A549 (cell line): ENCODE measurements at regions not wholly inside any gene's neighbourhood (a gene's known extent, or its start where the extent isn't known, plus 50 kb on each side); places are given as distances from the start of the nearest gene placed in this dataset.
A peak's percentile ranks its signal among the peaks of the same experiment; 100 is the strongest.

Experiments
- ATAC-seq, 2 experiments: fragments of 200-7000 bp in 1 of 2; fragments of >200 bp in 1 of 2; cut with Nextera tagmentation in 1 of 2; cut with Tn5 transposase in 1 of 2; 3 replicates each; pipeline versions ENCODE4 v1.8.0 to v1.9.1; 2018 to 2020; ENCODE audit warnings: mild to moderate bottlenecking in 1 of 2, moderate library complexity in 1 of 2
- CTCF ChIA-PET: fragments of 300-600 bp; sonication (Branson Sonifier 250); formaldehyde crosslinking; extraction: SDS; loops from one replicate; lab custom pipeline; 2021; ENCODE audit warnings: antibody characterized with exemption, inconsistent platforms; lab: Yijun Ruan, JAX
- POLR2A ChIA-PET: fragments of 350-600 bp; formaldehyde crosslinking; extraction: SDS; loops from one replicate; lab custom pipeline; 2021; ENCODE audit warnings: antibody characterized with exemption, inconsistent platforms; lab: Yijun Ruan, JAX
- DNase-seq, 2 experiments: peaks; one replicate each; pipeline versions ENCODE4 v3.0.0 to v3.0.0-alpha.2; 2011 to 2016; ENCODE audit warnings: low read depth in 1 of 2, low spot score in 1 of 2
- FAIRE-seq: peaks from 2 replicates; lab custom pipeline; 2011; peaks lifted over from hg19 to GRCh38; lab: Jason Lieb, UNC
- H3K27ac ChIP-seq, 2 experiments: fragments of >200 bp; sonication (Bioruptor Twin); formaldehyde crosslinking; 3 replicates each; pipeline ENCODE4 v1.5.1; 2016 to 2017
- H3K4me1 ChIP-seq: fragments of >200 bp; sonication (Bioruptor Twin); formaldehyde crosslinking; 3 replicates; pipeline ENCODE4 v1.6.1; 2016
- H3K4me2 ChIP-seq: fragments of >200 bp; sonication (Bioruptor Twin); formaldehyde crosslinking; 3 replicates; pipeline ENCODE4 v1.6.1; 2016
- H3K4me3 ChIP-seq: fragments of >200 bp; sonication (Bioruptor Twin); formaldehyde crosslinking; 3 replicates; pipeline ENCODE4 v1.5.1; 2016
- H3K9me3 ChIP-seq: fragments of >200 bp; sonication (Bioruptor Twin); formaldehyde crosslinking; 3 replicates; pipeline ENCODE4 v1.6.1; 2016
- CEBPB ChIP-seq, 2 experiments: fragments of >200 bp in 1 of 2; sonication (Bioruptor Twin) in 1 of 2; formaldehyde crosslinking in 1 of 2; IDR thresholded peaks; 2 replicates each; pipeline ENCODE4 v1.6.1; 2012 to 2016
- FOSB ChIP-seq: fragments of 250-450 bp; sonication (Bioruptor Pico); IDR thresholded peaks from 2 replicates; pipeline ENCODE4 v1.5.0; 2020; ENCODE audit warnings: mild to moderate bottlenecking, moderate library complexity
- HDAC2 ChIP-seq: fragments of 200-600 bp; sonication (generic); IDR thresholded peaks from 2 replicates; pipeline ENCODE4 v1.6.1; 2016
- HOXA7 ChIP-seq: fragments of 250-450 bp; sonication (Bioruptor Pico); IDR thresholded peaks from 2 replicates; pipeline ENCODE4 v1.5.0; 2020; ENCODE audit warnings: mild to moderate bottlenecking, moderate library complexity
- KDM1A ChIP-seq: fragments of 200-600 bp; sonication (generic); IDR thresholded peaks from 2 replicates; pipeline ENCODE4 v1.6.1; 2016; ENCODE audit warnings: low read depth, mild to moderate bottlenecking
- KDM5A ChIP-seq: fragments of 200-600 bp; sonication (generic); IDR thresholded peaks from 2 replicates; pipeline ENCODE4 v1.6.1; 2016; ENCODE audit warnings: antibody characterized with exemption, mild to moderate bottlenecking
- MAFK ChIP-seq: fragments of 450-650 bp; IDR thresholded peaks from 2 replicates; pipeline ENCODE4 v1.6.1; 2014; ENCODE audit not compliant: partially characterized antibody
- MYC ChIP-seq: IDR thresholded peaks from 2 replicates; pipeline ENCODE4 v1.6.1; 2012; ENCODE audit warnings: mild to moderate bottlenecking, inconsistent platforms, low read length, improper control_type of control experiment, borderline replicate concordance
- NFE2L2 ChIP-seq: fragments of 150-350 bp; conservative IDR thresholded peaks from 2 replicates; pipeline ENCODE4 v1.6.1; 2014; ENCODE audit warnings: low read length
- NPAS2 ChIP-seq: fragments of 250-450 bp; sonication (Bioruptor Pico); IDR thresholded peaks from 2 replicates; pipeline ENCODE4 v1.8.0; 2022; ENCODE audit warnings: mild to moderate bottlenecking, moderate library complexity, borderline replicate concordance
- RARB ChIP-seq: fragments of 250-450 bp; sonication (Bioruptor Pico); IDR thresholded peaks from 2 replicates; pipeline ENCODE4 v1.8.0; 2021; ENCODE audit warnings: mild to moderate bottlenecking, moderate library complexity
- RCOR1 ChIP-seq: fragments of 150-350 bp; IDR thresholded peaks from 2 replicates; pipeline ENCODE4 v1.6.1; 2014; ENCODE audit warnings: antibody characterized with exemption, low read length, low read depth
- RFX5 ChIP-seq: fragments of 450-650 bp; IDR thresholded peaks from 2 replicates; pipeline ENCODE4 v1.7.1; 2014; ENCODE audit warnings: antibody characterized with exemption, mild to moderate bottlenecking, moderate library complexity
- RNF2 ChIP-seq: fragments of 200-600 bp; sonication (generic); IDR thresholded peaks from 2 replicates; pipeline ENCODE4 v1.6.1; 2016; ENCODE audit warnings: low read depth, mild to moderate bottlenecking, antibody characterized with exemption, moderate library complexity, borderline replicate concordance
- SMC3 ChIP-seq: fragments of >200 bp; sonication (Bioruptor Twin); formaldehyde crosslinking; IDR thresholded peaks from 3 replicates; pipeline ENCODE4 v1.6.1; 2018; ENCODE audit warnings: inconsistent platforms
- TFCP2L1 ChIP-seq: fragments of 250-450 bp; sonication (Bioruptor Pico); IDR thresholded peaks from 2 replicates; pipeline ENCODE4 v1.5.0; 2021; ENCODE audit warnings: mild to moderate bottlenecking
- ZC3H11A ChIP-seq: fragments of 450-650 bp; IDR thresholded peaks from 2 replicates; pipeline ENCODE4 v1.6.1; 2014; ENCODE audit warnings: antibody characterized with exemption, mild to moderate bottlenecking
- ZNF302 ChIP-seq: fragments of 250-450 bp; sonication (Bioruptor Pico); IDR thresholded peaks from 2 replicates; pipeline ENCODE4 v1.9.0; 2021; ENCODE audit warnings: inconsistent platforms, mild to moderate bottlenecking, moderate library complexity
- WGBS: methylation state at CpG from one replicate; pipeline ENCODE4 v1.1.6; 2017; ENCODE audit errors: missing lambda C conversion rate; 5-methylcytosine and 5-hydroxymethylcytosine counted together
- TF ChIP-seq, protein P1 (sequence below): IDR thresholded peaks from 2 replicates; pipeline ENCODE4 v1.6.1; 2012
- TF ChIP-seq, protein P2 (sequence below): fragments of >200 bp; sonication (Bioruptor Twin); formaldehyde crosslinking; IDR thresholded peaks from 3 replicates; pipeline ENCODE4 v1.6.1; 2016
- TF ChIP-seq, protein P3 (sequence below): fragments of 200-600 bp; sonication (generic); IDR thresholded peaks from 2 replicates; pipeline ENCODE4 v1.6.1; 2016; ENCODE audit warnings: antibody characterized with exemption, mild to moderate bottlenecking, moderate library complexity
- TF ChIP-seq, protein P4 (sequence below): fragments of 250-450 bp; sonication (Bioruptor Pico); IDR thresholded peaks from 2 replicates; pipeline ENCODE4 v1.5.0; 2020; ENCODE audit warnings: low read depth, mild to moderate bottlenecking, moderate library complexity
- TF ChIP-seq, protein P5 (sequence below): fragments of >200 bp; sonication (Bioruptor Twin); formaldehyde crosslinking; IDR thresholded peaks from 3 replicates; pipeline ENCODE4 v1.5.1; 2016

DNA sequence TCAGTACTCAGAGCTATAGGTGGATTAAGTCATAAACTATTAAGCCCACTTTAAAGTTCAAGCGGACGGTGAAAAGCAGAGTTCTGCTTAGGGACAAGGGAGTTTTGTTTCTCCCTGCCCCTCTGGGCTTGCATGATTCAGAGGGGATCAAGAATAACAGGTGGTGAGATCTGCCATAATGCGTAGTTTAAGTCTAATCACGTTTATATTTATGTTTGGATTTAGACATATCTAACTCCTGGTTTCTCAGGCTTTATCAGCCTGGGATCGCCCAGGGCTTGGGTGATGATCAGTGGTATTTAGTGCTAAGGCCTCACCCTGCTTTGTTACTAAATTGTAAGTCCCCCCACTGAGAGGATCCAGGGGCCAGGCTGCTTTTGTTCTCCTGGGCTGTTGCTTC is 335.4 kb upstream of the NRP1 start:
- H3K27ac ChIP-seq = no peak overlapping the region
- no peaks in the 10 kb centered on the region for H3K4me1 ChIP-seq
- ATAC-seq (no peak), FAIRE-seq (no peak), DNase-seq (no peak)
- CTCF ChIA-PET = no interaction called here
- POLR2A ChIA-PET = no interaction called here
- H3K4me3 ChIP-seq = no peak overlapping the region
- no peaks in the 10 kb centered on the region for H3K9me3 ChIP-seq
- no peak for TF ChIP-seq RFX5
- TF ChIP-seq ZNF302 = no peak
- no peak for TF ChIP-seq TFCP2L1 (CRISPR knock-in tag)
- no peak for TF ChIP-seq SMC3
- no peak for TF ChIP-seq RCOR1
- TF ChIP-seq, protein P1, sequence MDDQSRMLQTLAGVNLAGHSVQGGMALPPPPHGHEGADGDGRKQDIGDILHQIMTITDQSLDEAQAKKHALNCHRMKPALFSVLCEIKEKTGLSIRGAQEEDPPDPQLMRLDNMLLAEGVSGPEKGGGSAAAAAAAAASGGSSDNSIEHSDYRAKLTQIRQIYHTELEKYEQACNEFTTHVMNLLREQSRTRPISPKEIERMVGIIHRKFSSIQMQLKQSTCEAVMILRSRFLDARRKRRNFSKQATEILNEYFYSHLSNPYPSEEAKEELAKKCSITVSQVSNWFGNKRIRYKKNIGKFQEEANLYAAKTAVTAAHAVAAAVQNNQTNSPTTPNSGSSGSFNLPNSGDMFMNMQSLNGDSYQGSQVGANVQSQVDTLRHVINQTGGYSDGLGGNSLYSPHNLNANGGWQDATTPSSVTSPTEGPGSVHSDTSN = no peak
- no peak for TF ChIP-seq KDM5A
- TF ChIP-seq CEBPB (IDR thresholded peaks at IDR 0.05) = no peak
- TF ChIP-seq ZC3H11A = no peak
- TF ChIP-seq KDM1A = no peak
- TF ChIP-seq, protein P2, sequence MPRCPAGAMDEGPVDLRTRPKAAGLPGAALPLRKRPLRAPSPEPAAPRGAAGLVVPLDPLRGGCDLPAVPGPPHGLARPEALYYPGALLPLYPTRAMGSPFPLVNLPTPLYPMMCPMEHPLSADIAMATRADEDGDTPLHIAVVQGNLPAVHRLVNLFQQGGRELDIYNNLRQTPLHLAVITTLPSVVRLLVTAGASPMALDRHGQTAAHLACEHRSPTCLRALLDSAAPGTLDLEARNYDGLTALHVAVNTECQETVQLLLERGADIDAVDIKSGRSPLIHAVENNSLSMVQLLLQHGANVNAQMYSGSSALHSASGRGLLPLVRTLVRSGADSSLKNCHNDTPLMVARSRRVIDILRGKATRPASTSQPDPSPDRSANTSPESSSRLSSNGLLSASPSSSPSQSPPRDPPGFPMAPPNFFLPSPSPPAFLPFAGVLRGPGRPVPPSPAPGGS = no peak
- TF ChIP-seq NFE2L2 = no peak
- no peak for TF ChIP-seq NPAS2 (CRISPR knock-in tag)
- TF ChIP-seq, protein P3, sequence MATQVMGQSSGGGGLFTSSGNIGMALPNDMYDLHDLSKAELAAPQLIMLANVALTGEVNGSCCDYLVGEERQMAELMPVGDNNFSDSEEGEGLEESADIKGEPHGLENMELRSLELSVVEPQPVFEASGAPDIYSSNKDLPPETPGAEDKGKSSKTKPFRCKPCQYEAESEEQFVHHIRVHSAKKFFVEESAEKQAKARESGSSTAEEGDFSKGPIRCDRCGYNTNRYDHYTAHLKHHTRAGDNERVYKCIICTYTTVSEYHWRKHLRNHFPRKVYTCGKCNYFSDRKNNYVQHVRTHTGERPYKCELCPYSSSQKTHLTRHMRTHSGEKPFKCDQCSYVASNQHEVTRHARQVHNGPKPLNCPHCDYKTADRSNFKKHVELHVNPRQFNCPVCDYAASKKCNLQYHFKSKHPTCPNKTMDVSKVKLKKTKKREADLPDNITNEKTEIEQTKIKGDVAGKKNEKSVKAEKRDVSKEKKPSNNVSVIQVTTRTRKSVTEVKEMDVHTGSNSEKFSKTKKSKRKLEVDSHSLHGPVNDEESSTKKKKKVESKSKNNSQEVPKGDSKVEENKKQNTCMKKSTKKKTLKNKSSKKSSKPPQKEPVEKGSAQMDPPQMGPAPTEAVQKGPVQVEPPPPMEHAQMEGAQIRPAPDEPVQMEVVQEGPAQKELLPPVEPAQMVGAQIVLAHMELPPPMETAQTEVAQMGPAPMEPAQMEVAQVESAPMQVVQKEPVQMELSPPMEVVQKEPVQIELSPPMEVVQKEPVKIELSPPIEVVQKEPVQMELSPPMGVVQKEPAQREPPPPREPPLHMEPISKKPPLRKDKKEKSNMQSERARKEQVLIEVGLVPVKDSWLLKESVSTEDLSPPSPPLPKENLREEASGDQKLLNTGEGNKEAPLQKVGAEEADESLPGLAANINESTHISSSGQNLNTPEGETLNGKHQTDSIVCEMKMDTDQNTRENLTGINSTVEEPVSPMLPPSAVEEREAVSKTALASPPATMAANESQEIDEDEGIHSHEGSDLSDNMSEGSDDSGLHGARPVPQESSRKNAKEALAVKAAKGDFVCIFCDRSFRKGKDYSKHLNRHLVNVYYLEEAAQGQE = no peak
- no peak for TF ChIP-seq RARB
- TF ChIP-seq HOXA7 (CRISPR knock-in tag) = no peak
- no peak for TF ChIP-seq RNF2
- TF ChIP-seq HDAC2 = no peak
- no peak overlapping the region for H3K4me2 ChIP-seq
- WGBS = 83% methylated on average over 5 of the region's 5 CpGs

DNA sequence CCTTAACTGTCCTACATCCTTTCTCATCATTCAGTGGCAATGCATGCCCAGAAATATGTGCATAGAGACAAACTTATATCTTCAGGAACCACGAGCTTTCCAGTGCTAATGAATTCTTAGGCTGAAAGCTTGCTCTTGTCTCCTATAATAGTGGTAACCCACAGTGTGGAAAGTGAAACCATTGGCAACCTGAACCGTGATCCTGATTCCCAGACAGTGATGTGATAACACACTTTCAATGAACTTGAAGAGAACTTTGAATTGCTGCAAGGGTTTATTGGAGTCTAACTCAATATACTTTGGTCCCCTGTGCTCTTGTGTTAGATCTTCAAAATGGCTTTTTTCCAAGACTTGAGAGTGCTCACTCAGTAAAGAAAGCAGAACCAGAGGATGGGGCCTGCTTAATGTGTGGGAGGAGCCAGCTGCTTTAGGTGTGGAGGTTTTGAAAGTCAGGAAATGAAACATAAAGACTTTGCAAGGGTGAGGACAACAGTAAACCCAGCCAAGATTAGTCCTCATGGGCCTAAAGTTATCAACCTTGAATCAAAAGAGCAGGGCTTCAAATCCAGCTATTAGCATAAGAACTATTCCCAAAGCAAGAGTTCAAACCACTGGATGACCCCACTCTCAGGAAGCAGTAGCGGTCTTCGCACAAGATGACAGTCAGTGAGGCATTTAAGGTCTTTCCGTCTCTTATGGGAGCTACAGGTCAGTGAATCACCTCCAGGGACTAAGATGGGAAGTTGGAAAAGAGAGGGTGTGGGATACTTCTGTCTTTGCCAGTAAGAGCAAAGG is 332.4 kb upstream of the NRP1 start:
- Histone ChIP-seq H3K27ac (no peak overlapping the region), H3K4me2 (no peak overlapping the region)
- POLR2A ChIA-PET = no interaction called here
- no peak for TF ChIP-seq SMC3
- TF ChIP-seq, all 56 proteins: peak for 0
- ATAC-seq (no peak), FAIRE-seq (no peak), DNase-seq (no peak)
- no peak overlapping the region for H3K4me3 ChIP-seq
- 83% methylated on average over 5 of the region's 5 CpGs for WGBS
- CTCF ChIA-PET = no interaction called here
- H3K4me1 ChIP-seq = peaks cover 4% of the 10 kb centered on the region
- no peaks in the 10 kb centered on the region for H3K9me3 ChIP-seq

DNA sequence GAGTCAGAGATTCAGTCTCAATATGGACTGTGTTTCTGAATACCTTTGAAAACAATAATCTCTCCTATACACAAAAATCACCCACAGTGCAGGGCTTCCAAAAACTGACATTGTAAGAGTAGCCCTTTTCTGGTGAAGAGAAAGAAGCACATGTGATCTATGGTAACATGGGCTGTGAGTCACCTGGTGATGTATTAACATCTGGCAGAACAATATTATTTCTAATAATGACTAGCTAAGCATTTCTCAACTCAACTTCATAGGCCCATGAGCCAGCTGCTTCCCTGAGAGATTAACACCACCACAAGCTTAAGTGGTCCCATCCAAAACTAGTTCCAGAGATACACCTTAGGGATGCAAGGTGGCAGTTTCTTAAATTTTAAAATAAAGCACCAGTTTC is 331.0 kb upstream of the NRP1 start:
- no peak for TF ChIP-seq TFCP2L1 (CRISPR knock-in tag)
- TF ChIP-seq, protein P4, sequence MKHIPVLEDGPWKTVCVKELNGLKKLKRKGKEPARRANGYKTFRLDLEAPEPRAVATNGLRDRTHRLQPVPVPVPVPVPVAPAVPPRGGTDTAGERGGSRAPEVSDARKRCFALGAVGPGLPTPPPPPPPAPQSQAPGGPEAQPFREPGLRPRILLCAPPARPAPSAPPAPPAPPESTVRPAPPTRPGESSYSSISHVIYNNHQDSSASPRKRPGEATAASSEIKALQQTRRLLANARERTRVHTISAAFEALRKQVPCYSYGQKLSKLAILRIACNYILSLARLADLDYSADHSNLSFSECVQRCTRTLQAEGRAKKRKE (CRISPR knock-in tag) = no peak
- TF ChIP-seq, protein P5, sequence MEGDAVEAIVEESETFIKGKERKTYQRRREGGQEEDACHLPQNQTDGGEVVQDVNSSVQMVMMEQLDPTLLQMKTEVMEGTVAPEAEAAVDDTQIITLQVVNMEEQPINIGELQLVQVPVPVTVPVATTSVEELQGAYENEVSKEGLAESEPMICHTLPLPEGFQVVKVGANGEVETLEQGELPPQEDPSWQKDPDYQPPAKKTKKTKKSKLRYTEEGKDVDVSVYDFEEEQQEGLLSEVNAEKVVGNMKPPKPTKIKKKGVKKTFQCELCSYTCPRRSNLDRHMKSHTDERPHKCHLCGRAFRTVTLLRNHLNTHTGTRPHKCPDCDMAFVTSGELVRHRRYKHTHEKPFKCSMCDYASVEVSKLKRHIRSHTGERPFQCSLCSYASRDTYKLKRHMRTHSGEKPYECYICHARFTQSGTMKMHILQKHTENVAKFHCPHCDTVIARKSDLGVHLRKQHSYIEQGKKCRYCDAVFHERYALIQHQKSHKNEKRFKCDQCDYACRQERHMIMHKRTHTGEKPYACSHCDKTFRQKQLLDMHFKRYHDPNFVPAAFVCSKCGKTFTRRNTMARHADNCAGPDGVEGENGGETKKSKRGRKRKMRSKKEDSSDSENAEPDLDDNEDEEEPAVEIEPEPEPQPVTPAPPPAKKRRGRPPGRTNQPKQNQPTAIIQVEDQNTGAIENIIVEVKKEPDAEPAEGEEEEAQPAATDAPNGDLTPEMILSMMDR = no peak
- TF ChIP-seq FOSB (CRISPR knock-in tag) = no peak
- no peak for TF ChIP-seq MYC
- TF ChIP-seq MAFK = peak; percentile 59
- CTCF ChIA-PET = interaction anchor here (1.0 kb wide), 1 partner anchor 9 kb away, joined by 3 read pairs; no protein-coding TSS in a partner anchor
- POLR2A ChIA-PET = no interaction called here
- Histone ChIP-seq H3K27ac (no peak overlapping the region), H3K4me3 (no peak overlapping the region), H3K9me3 (no peaks in the 10 kb centered on the region), H3K4me2 (no peak overlapping the region), H3K4me1 (peaks cover 15% of the 10 kb centered on the region)
- DNase-seq = no peak
- FAIRE-seq = no peak
- ATAC-seq = no peak
